GM23338 (cell line): ENCODE measurements at regions not wholly inside any gene's neighbourhood (a gene's known extent, or its start where the extent isn't known, plus 50 kb on each side); places are given as distances from the start of the nearest gene placed in this dataset.

Source experiments
- ATAC-seq: fragments of 200-7000 bp; cut with Tn5 transposase; 3 replicates; pipeline ENCODE4 v1.9.1; 2020
- DNase-seq: peaks from one replicate; pipeline ENCODE4 v3.0.0-alpha.2; 2015; ENCODE audit warnings: low spot score
- H2AFZ ChIP-seq: fragments of 200-600 bp; sonication (generic); 2 replicates; pipeline ENCODE4 v1.8.0; 2016; ENCODE audit warnings: antibody characterized with exemption, mild to moderate bottlenecking, moderate library complexity
- H3F3A ChIP-seq: fragments of 200-600 bp; sonication (generic); replicated peaks from 2 replicates; pipeline ENCODE4 v1.8.0; 2017; ENCODE audit warnings: antibody characterized with exemption, mixed run types, low read depth
- H3K27ac ChIP-seq: fragments of 200-600 bp; sonication (generic); 2 replicates; pipeline ENCODE4 v1.6.1; 2016; ENCODE audit warnings: low read depth
- H3K27me3 ChIP-seq: fragments of 200-600 bp; sonication (generic); 2 replicates; pipeline ENCODE4 v1.8.0; 2016; ENCODE audit warnings: mild to moderate bottlenecking, mixed run types, moderate library complexity; ENCODE audit not compliant: insufficient read depth
- H3K36me3 ChIP-seq: fragments of 200-600 bp; sonication (generic); 2 replicates; pipeline ENCODE4 v1.8.0; 2016; ENCODE audit warnings: mild to moderate bottlenecking; ENCODE audit not compliant: insufficient read depth
- H3K4me1 ChIP-seq: fragments of 200-600 bp; sonication (generic); 2 replicates; pipeline ENCODE4 v1.8.0; 2016; ENCODE audit warnings: mild to moderate bottlenecking, moderate library complexity; ENCODE audit not compliant: insufficient read depth
- H3K4me2 ChIP-seq: fragments of 200-600 bp; sonication (generic); 2 replicates; pipeline ENCODE4 v1.7.1; 2017; ENCODE audit warnings: mixed run types
- H3K4me3 ChIP-seq: fragments of 200-600 bp; sonication (generic); 2 replicates; pipeline ENCODE4 v1.6.1; 2016; ENCODE audit warnings: mixed run types
- H3K79me2 ChIP-seq: fragments of 200-600 bp; sonication (generic); replicated peaks from 2 replicates; pipeline ENCODE4 v1.8.0; 2017; ENCODE audit warnings: mild to moderate bottlenecking; ENCODE audit not compliant: insufficient read depth
- H3K9me2 ChIP-seq: fragments of 200-600 bp; sonication (generic); 2 replicates; pipeline ENCODE4 v1.8.0; 2017; ENCODE audit not compliant: insufficient read depth
- H4K20me1 ChIP-seq: fragments of 200-600 bp; sonication (generic); replicated peaks from 2 replicates; pipeline ENCODE4 v1.8.0; 2017; ENCODE audit warnings: mild to moderate bottlenecking; ENCODE audit not compliant: insufficient read depth
- H3K27ac Mint-ChIP-seq: 2 replicates; pipeline ENCODE4 v1.8.0; 2020; ENCODE audit warnings: inconsistent platforms, mild to moderate bottlenecking, moderate library complexity, mixed read lengths
- H3K27me3 Mint-ChIP-seq: 3 replicates; pipeline ENCODE4 v1.8.0; 2022; ENCODE audit warnings: low read depth, mild to moderate bottlenecking, moderate library complexity, mixed read lengths, inconsistent platforms; ENCODE audit not compliant: insufficient read depth, poor library complexity
- H3K36me3 Mint-ChIP-seq: 3 replicates; pipeline ENCODE4 v1.8.0; 2021; ENCODE audit warnings: low read depth, mild to moderate bottlenecking, inconsistent platforms, moderate library complexity, mixed read lengths
- H3K4me1 Mint-ChIP-seq: 3 replicates; pipeline ENCODE4 v1.8.0; 2020; ENCODE audit warnings: mild to moderate bottlenecking, inconsistent platforms, mixed read lengths
- H3K4me3 Mint-ChIP-seq: 3 replicates; pipeline ENCODE4 v1.8.0; 2021; ENCODE audit warnings: moderate library complexity, mild to moderate bottlenecking, inconsistent platforms, mixed read lengths
- H3K9me3 Mint-ChIP-seq: 3 replicates; pipeline ENCODE4 v1.8.0; 2020; ENCODE audit warnings: moderate library complexity, mild to moderate bottlenecking, inconsistent platforms, mixed read lengths
- CREB1 ChIP-seq: fragments of 250-450 bp; sonication (Bioruptor Pico); IDR thresholded peaks from 2 replicates; pipeline ENCODE4 v1.5.0; 2020; ENCODE audit warnings: low read depth, mild to moderate bottlenecking, moderate library complexity
- CTCF ChIP-seq, 2 experiments: fragments of 200-600 bp in 1 of 2; sonication (generic) in 1 of 2; conservative IDR thresholded peaks; 2 replicates each; pipeline versions ENCODE4 v1.5.1 to v1.6.1; 2016 to 2017; ENCODE audit warnings: antibody characterized with exemption in 2 of 2, low read depth in 2 of 2, mild to moderate bottlenecking in 2 of 2, moderate library complexity in 1 of 2
- EZH2 ChIP-seq: fragments of 200-600 bp; sonication (generic); IDR thresholded peaks from one replicate; pipeline ENCODE4 v1.8.0; 2017; ENCODE audit warnings: antibody characterized with exemption, mild to moderate bottlenecking, low read depth; ENCODE audit not compliant: unreplicated experiment
- NANOG ChIP-seq: IDR thresholded peaks from 2 replicates; pipeline ENCODE4 v1.6.1; 2016; ENCODE audit warnings: antibody characterized with exemption, borderline replicate concordance
- ZNF331 ChIP-seq: fragments of 250-450 bp; sonication (Bioruptor Pico); IDR thresholded peaks from 2 replicates; pipeline ENCODE4 v1.5.0; 2020; ENCODE audit warnings: low read depth, mild to moderate bottlenecking, moderate library complexity
- ZNF462 ChIP-seq: fragments of 250-450 bp; sonication (Bioruptor Pico); IDR thresholded peaks from 2 replicates; pipeline ENCODE4 v1.5.0; 2020; ENCODE audit warnings: mild to moderate bottlenecking, moderate library complexity

- TF ChIP-seq CTCF (conservative IDR thresholded peaks at IDR 0.05; ENCODE audit: low read depth in 2 of 2) (no peak), NANOG (no peak), EZH2 (no peak), ZNF462 (CRISPR knock-in tag) (no peak), ZNF331 (CRISPR knock-in tag) (no peak), CREB1 (CRISPR knock-in tag) (no peak)
- Histone ChIP-seq H3K79me2 (no peaks in the 10 kb centered on the region), H2AFZ (no peak overlapping the region), H3K27me3 (no peaks in the 10 kb centered on the region), H3K9me2 (no peaks in the 10 kb centered on the region), H3K27ac (no peak overlapping the region), H3K4me2 (no peak overlapping the region), H3K36me3 (no peaks in the 10 kb centered on the region), H3F3A (no peaks in the 10 kb centered on the region), H4K20me1 (no peaks in the 10 kb centered on the region), H3K4me3 (no peak overlapping the region), H3K4me1 (0 out of 2 replicates have a peak, but pooled peaks cover 2% of the 10 kb centered on the region)
- H3K4me3 Mint-ChIP-seq = no peak overlapping the region
- ATAC-seq = no peak
- peaks cover 1% of the 10 kb centered on the region for H3K27me3 Mint-ChIP-seq
- no peak for DNase-seq
- H3K4me1 Mint-ChIP-seq = 0 out of 3 replicates have a peak, but pooled peaks cover 4% of the 10 kb centered on the region
- H3K9me3 Mint-ChIP-seq = no peaks in the 10 kb centered on the region
- no peaks in the 10 kb centered on the region for H3K36me3 Mint-ChIP-seq
- H3K27ac Mint-ChIP-seq = no peak overlapping the region; the same call in 1 of the 2 replicates
Observed at GRCh38 chr1:222886194-222886854, 71.5 kb downstream of the DISP1 start.
